PC-3 (cell line): ENCODE measurements at regions not wholly inside any gene's neighbourhood (a gene's known extent, or its start where the extent isn't known, plus 50 kb on each side); places are given as distances from the start of the nearest gene placed in this dataset.
A peak's percentile ranks its signal among the peaks of the same experiment; 100 is the strongest.

ENCODE experiments used
- ATAC-seq: fragments of 200-7000 bp; cut with Tn5 transposase; 2 replicates; pipeline ENCODE4 v1.9.1; 2020; ENCODE audit warnings: mild to moderate bottlenecking, moderate library complexity
- BruUV-seq: library from RNA; stranded (reverse); fragments of 400-500 nt; replicated peaks from 2 replicates; lab custom pipeline; 2021; lab: Mats Ljungman, UMichigan
- CTCF ChIA-PET: fragments of 300-600 bp; sonication (Branson Sonifier 250); formaldehyde crosslinking; loops from one replicate; lab custom pipeline; 2022; ENCODE audit warnings: antibody characterized with exemption; lab: Charles Lee
- POLR2A ChIA-PET: fragments of 300-600 bp; sonication (Branson Sonifier 250); formaldehyde crosslinking; loops from one replicate; lab custom pipeline; 2022; ENCODE audit warnings: antibody characterized with exemption; ENCODE audit not compliant: unreplicated experiment; lab: Charles Lee
- DNase-seq: peaks from one replicate; pipeline ENCODE4 v3.0.0-alpha.2; 2015
- H2AFZ ChIP-seq: fragments of 300-600 bp; sonication (generic); 2 replicates; pipeline ENCODE4 v1.6.0; 2016; ENCODE audit warnings: antibody characterized with exemption, low read length
- H3F3A ChIP-seq: fragments of 300-600 bp; sonication (generic); one replicate; pipeline ENCODE4 v1.6.0; 2017; ENCODE audit warnings: antibody characterized with exemption, low read length, control low read depth, mild to moderate bottlenecking; ENCODE audit not compliant: unreplicated experiment
- H3K27ac ChIP-seq: fragments of 300-600 bp; sonication (generic); 2 replicates; pipeline ENCODE4 v1.5.1; 2016; ENCODE audit warnings: mild to moderate bottlenecking, low read length
- H3K27me3 ChIP-seq: fragments of 300-600 bp; sonication (generic); 2 replicates; pipeline ENCODE4 v1.6.1; 2016; ENCODE audit warnings: low read length, mixed read lengths
- H3K36me3 ChIP-seq: fragments of 300-600 bp; sonication (generic); 2 replicates; pipeline ENCODE4 v1.6.1; 2016; ENCODE audit warnings: low read depth, mixed run types, low read length, mixed read lengths
- H3K4me1 ChIP-seq: fragments of 300-600 bp; sonication (generic); 2 replicates; pipeline ENCODE4 v1.5.1; 2016; ENCODE audit warnings: low read length; ENCODE audit not compliant: insufficient read depth
- H3K4me2 ChIP-seq: fragments of 300-600 bp; sonication (generic); 2 replicates; pipeline ENCODE4 v1.6.0; 2016; ENCODE audit warnings: low read length
- H3K4me3 ChIP-seq: fragments of 300-600 bp; sonication (generic); 2 replicates; pipeline ENCODE4 v1.5.1; 2016; ENCODE audit warnings: mild to moderate bottlenecking, low read length, mixed read lengths
- H3K79me2 ChIP-seq: fragments of 300-600 bp; sonication (generic); 2 replicates; pipeline ENCODE4 v1.6.1; 2017; ENCODE audit warnings: low read length, mixed read lengths
- H3K9ac ChIP-seq: fragments of 300-600 bp; sonication (generic); 2 replicates; pipeline ENCODE4 v1.6.0; 2016; ENCODE audit warnings: mild to moderate bottlenecking, low read length
- H3K9me2 ChIP-seq: fragments of 300-600 bp; sonication (generic); replicated peaks from 2 replicates; pipeline ENCODE4 v1.6.1; 2016; ENCODE audit warnings: mixed run types, low read length, mixed read lengths
- H3K9me3 ChIP-seq: fragments of 300-600 bp; sonication (generic); 2 replicates; pipeline ENCODE4 v1.6.1; 2016; ENCODE audit warnings: low read length, mixed read lengths
- H4K20me1 ChIP-seq: fragments of 300-600 bp; sonication (generic); 2 replicates; pipeline ENCODE4 v1.6.1; 2016; ENCODE audit warnings: low read length, mixed read lengths
- CTCF ChIP-seq: fragments of 300-600 bp; sonication (generic); conservative IDR thresholded peaks from 2 replicates; pipeline ENCODE4 v1.5.1; 2017; ENCODE audit warnings: antibody characterized with exemption, low read depth, mild to moderate bottlenecking, low read length
- EZH2 ChIP-seq: fragments of 300-600 bp; sonication (generic); IDR thresholded peaks from one replicate; pipeline ENCODE4 v1.6.1; 2017; ENCODE audit warnings: antibody characterized with exemption, mild to moderate bottlenecking, low read length; ENCODE audit not compliant: unreplicated experiment
- EZH2phosphoT487 ChIP-seq: fragments of 300-600 bp; sonication (generic); IDR thresholded peaks from 2 replicates; pipeline ENCODE4 v1.6.1; 2018; ENCODE audit warnings: mild to moderate bottlenecking, antibody characterized with exemption, low read length, borderline replicate concordance
- intact Hi-C: fragments of 100-400 bp; cut with micrococcal nuclease; formaldehyde crosslinking; loops from 2 replicates; pipeline ENCODE4 v1.9.0; 2023

- H3K9me2 ChIP-seq = no peaks in the 10 kb centered on the region
- H3K27me3 ChIP-seq = no peaks in the 10 kb centered on the region
- ATAC-seq = no peak
- H3K36me3 ChIP-seq = no peaks in the 10 kb centered on the region
- POLR2A ChIA-PET = no interaction called here
- H3K4me2 ChIP-seq = no peak overlapping the region
- H3K4me1 ChIP-seq = peaks cover 8% of the 10 kb centered on the region
- DNase-seq = peak; percentile 51
- no peaks in the 10 kb centered on the region for H4K20me1 ChIP-seq
- no peak overlapping the region for H3K4me3 ChIP-seq
- H2AFZ ChIP-seq = 0 out of 2 replicates have a peak overlapping the region, but pooled peaks have one; percentile 19
- no peaks in the 10 kb centered on the region for H3F3A ChIP-seq
- no peak overlapping the region for H3K9ac ChIP-seq
- H3K79me2 ChIP-seq = no peaks in the 10 kb centered on the region
- TF ChIP-seq CTCF (peak; percentile 87), EZH2phosphoT487 (no peak)
- no peaks in the 10 kb centered on the region for H3K9me3 ChIP-seq
- BruUV-seq = no TSS peak
- intact Hi-C loops = no loop called here
- CTCF ChIA-PET = interaction anchor here (0.6 kb wide), 1 partner anchor 58 kb away, joined by 3 read pairs; no protein-coding TSS in a partner anchor
- no peak overlapping the region for H3K27ac ChIP-seq
Observed at GRCh38 chr7:33836797-33837355, 68.5 kb upstream of the BMPER start.

DNA sequence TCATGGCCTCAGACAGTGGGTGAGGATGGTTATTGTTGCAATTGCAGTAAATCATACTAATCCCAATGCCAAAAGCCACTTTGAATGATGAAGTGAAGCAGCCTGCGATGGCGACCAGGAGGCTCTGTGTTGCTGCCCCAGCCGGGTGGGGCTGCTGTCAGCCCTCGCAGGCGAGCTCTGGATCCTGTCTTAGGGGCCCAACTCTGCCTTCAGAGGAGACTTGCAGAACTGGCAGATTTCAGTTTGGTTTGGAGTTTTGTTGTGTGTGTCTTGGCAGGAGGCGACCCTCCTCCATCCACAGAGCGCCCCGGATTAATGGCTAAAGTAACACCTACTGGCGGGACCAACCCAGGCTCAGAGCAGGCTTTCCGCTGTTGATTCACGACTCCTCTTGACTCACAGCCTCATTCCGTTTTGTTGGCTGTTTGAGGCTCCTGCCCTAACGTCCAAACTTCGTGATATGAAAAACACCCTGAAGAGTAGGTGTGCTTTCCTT lies 67.9 kb upstream of the BMPER start:
- Histone ChIP-seq H3K27ac (no peak overlapping the region), H3K27me3 (no peaks in the 10 kb centered on the region), H3K9ac (no peak overlapping the region), H3K9me2 (no peaks in the 10 kb centered on the region), H3K36me3 (no peaks in the 10 kb centered on the region), H4K20me1 (no peaks in the 10 kb centered on the region), H3K4me1 (peaks cover 13% of the 10 kb centered on the region), H3K4me2 (no peak overlapping the region), H3K79me2 (no peaks in the 10 kb centered on the region), H2AFZ (no peak overlapping the region), H3K4me3 (no peak overlapping the region), H3K9me3 (no peaks in the 10 kb centered on the region), H3F3A (no peaks in the 10 kb centered on the region)
- intact Hi-C loops = no loop called here
- POLR2A ChIA-PET = no interaction called here
- BruUV-seq = no TSS peak
- TF ChIP-seq CTCF (no peak), EZH2 (no peak), EZH2phosphoT487 (no peak)
- no peak for DNase-seq
- ATAC-seq = no peak
- CTCF ChIA-PET = interaction anchor here (0.6 kb wide), 1 partner anchor 57 kb away, joined by 3 read pairs; no protein-coding TSS in a partner anchor

DNA sequence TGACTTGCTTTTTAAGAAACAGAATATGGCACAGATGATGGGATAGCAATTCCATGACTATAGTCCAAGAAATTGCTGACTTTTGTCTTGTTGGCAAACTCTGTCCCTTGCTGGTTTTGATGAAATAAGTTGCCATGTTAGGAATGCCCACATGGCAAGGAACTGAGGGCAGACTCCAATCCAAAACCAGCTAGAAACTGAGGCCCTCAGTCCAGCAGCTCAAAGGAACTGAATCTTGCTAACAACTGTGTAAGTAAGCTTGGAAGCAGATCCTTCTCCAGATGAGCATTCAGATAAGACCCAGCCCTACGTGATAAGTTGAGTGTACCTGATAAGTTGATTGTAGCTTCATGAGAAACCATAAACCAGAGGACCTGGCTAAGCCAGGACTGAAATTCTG lies 64.3 kb upstream of the BMPER start:
- Histone ChIP-seq H3K4me3 (no peak overlapping the region), H3K27me3 (no peaks in the 10 kb centered on the region), H3K9me3 (no peaks in the 10 kb centered on the region), H3K4me2 (no peak overlapping the region), H3K4me1 (peaks cover 16% of the 10 kb centered on the region), H3K36me3 (no peaks in the 10 kb centered on the region), H3F3A (no peaks in the 10 kb centered on the region), H3K9ac (no peak overlapping the region), H2AFZ (no peak overlapping the region), H4K20me1 (no peaks in the 10 kb centered on the region), H3K79me2 (no peaks in the 10 kb centered on the region), H3K9me2 (no peaks in the 10 kb centered on the region), H3K27ac (no peak overlapping the region)
- intact Hi-C loops = no loop called here
- POLR2A ChIA-PET = no interaction called here
- TF ChIP-seq EZH2phosphoT487 (no peak), CTCF (no peak), EZH2 (no peak)
- ATAC-seq (no peak), DNase-seq (no peak)
- CTCF ChIA-PET = interaction anchor here (0.6 kb wide), 1 partner anchor 786 kb away, joined by 6 read pairs; no protein-coding TSS in a partner anchor
- no TSS peak for BruUV-seq
